A673 (cell line): ENCODE measurements at regions not wholly inside any gene's neighbourhood (a gene's known extent, or its start where the extent isn't known, plus 50 kb on each side); places are given as distances from the start of the nearest gene placed in this dataset.

Experiments used
- BruUV-seq: library from RNA; stranded (reverse); fragments of 400-500 nt; replicated peaks from 2 replicates; lab custom pipeline; 2021; lab: Mats Ljungman, UMichigan
- CTCF ChIA-PET: fragments of 300-600 bp; sonication (Branson Sonifier 250); formaldehyde crosslinking; loops from one replicate; lab custom pipeline; 2022; ENCODE audit warnings: antibody characterized with exemption; lab: Charles Lee
- POLR2A ChIA-PET: fragments of 300-600 bp; sonication (Branson Sonifier 250); formaldehyde crosslinking; loops from one replicate; lab custom pipeline; 2022; ENCODE audit warnings: antibody characterized with exemption; ENCODE audit not compliant: low non-redundant PET; lab: Charles Lee
- DNase-seq: peaks from one replicate; pipeline ENCODE4 v3.0.0-alpha.2; 2015; ENCODE audit warnings: low spot score
- H3K27ac ChIP-seq: fragments of 200-600 bp; sonication (generic); 2 replicates; pipeline ENCODE4 v1.5.1; 2016; ENCODE audit warnings: mixed run types, low read depth, mild to moderate bottlenecking, mixed read lengths, antibody characterized with exemption, low read length; ENCODE audit not compliant: poor library complexity, severe bottlenecking
- H3K27me3 ChIP-seq: fragments of 200-600 bp; sonication (generic); replicated peaks from 2 replicates; pipeline ENCODE4 v1.6.1; 2017; ENCODE audit warnings: mixed run types, low read depth, mild to moderate bottlenecking, mixed read lengths, antibody characterized with exemption, low read length; ENCODE audit not compliant: insufficient read depth, poor library complexity
- H3K36me3 ChIP-seq: fragments of 200-600 bp; sonication (generic); 2 replicates; pipeline ENCODE4 v1.6.1; 2016; ENCODE audit warnings: mixed run types, mild to moderate bottlenecking, mixed read lengths, antibody characterized with exemption, low read length; ENCODE audit not compliant: insufficient read depth, poor library complexity, severe bottlenecking
- H3K4me1 ChIP-seq: fragments of 200-600 bp; sonication (generic); 2 replicates; pipeline ENCODE4 v1.6.1; 2017; ENCODE audit warnings: mixed run types, mild to moderate bottlenecking, mixed read lengths, antibody characterized with exemption, low read length; ENCODE audit not compliant: insufficient read depth, poor library complexity, severe bottlenecking
- H3K4me3 ChIP-seq: fragments of 200-600 bp; sonication (generic); 2 replicates; pipeline ENCODE4 v1.5.1; 2016; ENCODE audit warnings: low read depth, mixed run types, mild to moderate bottlenecking, mixed read lengths, low read length; ENCODE audit not compliant: poor library complexity, severe bottlenecking
- H3K9me3 ChIP-seq: fragments of 200-600 bp; sonication (generic); 2 replicates; pipeline ENCODE4 v1.6.1; 2016; ENCODE audit warnings: mixed run types, low read depth, mild to moderate bottlenecking, mixed read lengths, antibody characterized with exemption, low read length; ENCODE audit not compliant: poor library complexity, severe bottlenecking
- CTCF ChIP-seq: fragments of 300-800, 200-600 bp; sonication (generic); conservative IDR thresholded peaks from 2 replicates; pipeline ENCODE4 v1.5.1; 2017; ENCODE audit warnings: low read depth, mild to moderate bottlenecking, antibody characterized with exemption, low read length, moderate library complexity, mixed read lengths
- EZH2 ChIP-seq: fragments of 200-600 bp; sonication (generic); IDR thresholded peaks from 2 replicates; pipeline ENCODE4 v1.6.1; 2017; ENCODE audit warnings: borderline replicate concordance, low read depth, mild to moderate bottlenecking, mixed read lengths, antibody characterized with exemption, low read length; ENCODE audit not compliant: poor library complexity, severe bottlenecking
- intact Hi-C: fragments of 100-400 bp; cut with micrococcal nuclease; formaldehyde crosslinking; loops from one replicate; pipeline ENCODE4 v1.10.0; 2022; ENCODE audit not compliant: unreplicated experiment

GRCh38 chr3:104742044-104742443, 624.7 kb upstream of the ALCAM start:
- Histone ChIP-seq H3K36me3 (no peaks in the 10 kb centered on the region), H3K4me3 (no peak overlapping the region), H3K4me1 (no peaks in the 10 kb centered on the region), H3K9me3 (no peaks in the 10 kb centered on the region), H3K27ac (no peak overlapping the region), H3K27me3 (no peaks in the 10 kb centered on the region)
- no TSS peak for BruUV-seq
- intact Hi-C loops = no loop called here
- CTCF ChIA-PET = no interaction called here
- POLR2A ChIA-PET = no interaction called here
- TF ChIP-seq CTCF = no peak
- no peak for TF ChIP-seq EZH2
- DNase-seq = no peak

GRCh38 chr3:104745313-104745712, 621.4 kb upstream of the ALCAM start:
- no peaks in the 10 kb centered on the region for H3K4me1 ChIP-seq
- H3K36me3 ChIP-seq = no peaks in the 10 kb centered on the region
- intact Hi-C loops = no loop called here
- no peak for DNase-seq
- no peaks in the 10 kb centered on the region for H3K9me3 ChIP-seq
- no peak for TF ChIP-seq CTCF
- no peak for TF ChIP-seq EZH2
- H3K4me3 ChIP-seq = no peak overlapping the region
- no peaks in the 10 kb centered on the region for H3K27me3 ChIP-seq
- POLR2A ChIA-PET = no interaction called here
- CTCF ChIA-PET = no interaction called here
- H3K27ac ChIP-seq = no peak overlapping the region
- BruUV-seq = no TSS peak

GRCh38 chr3:104746056-104746455, 620.7 kb upstream of the ALCAM start:
- no TSS peak for BruUV-seq

More at GRCh38 chr3:104746056-104746455, 620.7 kb upstream of the ALCAM start:
- no peak overlapping the region for H3K27ac ChIP-seq
- no peak overlapping the region for H3K4me3 ChIP-seq
- no peaks in the 10 kb centered on the region for H3K9me3 ChIP-seq
- no peaks in the 10 kb centered on the region for H3K27me3 ChIP-seq
- no peak for DNase-seq
- TF ChIP-seq CTCF = no peak
- no peak for TF ChIP-seq EZH2
- H3K36me3 ChIP-seq = no peaks in the 10 kb centered on the region
- intact Hi-C loops = no loop called here
- POLR2A ChIA-PET = no interaction called here
- CTCF ChIA-PET = no interaction called here
- no peaks in the 10 kb centered on the region for H3K4me1 ChIP-seq
